OCI-LY1 (cell line): ENCODE measurements at regions not wholly inside any gene's neighbourhood (a gene's known extent, or its start where the extent isn't known, plus 50 kb on each side); places are given as distances from the start of the nearest gene placed in this dataset.

Source experiments
- H2AFZ ChIP-seq: fragments of 200-600 bp; sonication (generic), shearing (Covaris generic); 2 replicates; pipeline ENCODE4 v1.6.0; 2014; ENCODE audit warnings: antibody characterized with exemption, mild to moderate bottlenecking, low read length
- H3F3A ChIP-seq: fragments of 200-600 bp; sonication (generic), shearing (Covaris generic); 2 replicates; pipeline ENCODE4 v1.6.0; 2014; ENCODE audit warnings: mild to moderate bottlenecking, antibody characterized with exemption, low read length, moderate library complexity; ENCODE audit not compliant: insufficient read depth
- H3K27ac ChIP-seq: fragments of 200-600 bp; sonication (generic); 2 replicates; pipeline ENCODE4 v1.5.1; 2014; ENCODE audit warnings: low read length, mixed run types, mild to moderate bottlenecking, low read depth; ENCODE audit not compliant: poor library complexity, severe bottlenecking
- H3K27me3 ChIP-seq: fragments of 200-600 bp; sonication (generic); 2 replicates; pipeline ENCODE4 v1.6.0; 2014; ENCODE audit warnings: antibody characterized with exemption, mild to moderate bottlenecking, low read length, moderate library complexity; ENCODE audit not compliant: insufficient read depth
- H3K36me3 ChIP-seq: fragments of 200-600 bp; sonication (generic); 2 replicates; pipeline ENCODE4 v1.6.1; 2014; ENCODE audit warnings: mild to moderate bottlenecking, antibody characterized with exemption, low read length, moderate library complexity, mixed read lengths; ENCODE audit not compliant: insufficient read depth
- H3K4me1 ChIP-seq: fragments of 200-600 bp; sonication (generic); 2 replicates; pipeline ENCODE4 v1.5.1; 2014; ENCODE audit warnings: mild to moderate bottlenecking, low read length, moderate library complexity; ENCODE audit not compliant: insufficient read depth, severe bottlenecking
- H3K4me2 ChIP-seq: fragments of 200-600 bp; sonication (generic), shearing (Covaris generic); 2 replicates; pipeline ENCODE4 v1.6.1; 2014; ENCODE audit warnings: low read length
- H3K4me3 ChIP-seq: fragments of 200-600 bp; sonication (generic); 2 replicates; pipeline ENCODE4 v1.5.1; 2014; ENCODE audit warnings: low read length, low read depth, mild to moderate bottlenecking, mixed read lengths; ENCODE audit not compliant: poor library complexity, severe bottlenecking
- H3K79me2 ChIP-seq: fragments of 200-600 bp; shearing (Covaris generic); 2 replicates; pipeline ENCODE4 v1.6.1; 2016; ENCODE audit warnings: mixed run types, low read length, mixed read lengths; ENCODE audit not compliant: insufficient read depth
- H3K9ac ChIP-seq: fragments of 200-600 bp; sonication (generic), shearing (Covaris generic); 2 replicates; pipeline ENCODE4 v1.6.1; 2014; ENCODE audit warnings: mild to moderate bottlenecking, low read length, mixed read lengths
- H3K9me2 ChIP-seq: fragments of 200-600 bp; sonication (generic), shearing (Covaris generic); 2 replicates; pipeline ENCODE4 v1.6.1; 2014; ENCODE audit warnings: low read depth, mild to moderate bottlenecking, low read length, mixed read lengths
- H3K9me3 ChIP-seq: fragments of 200-600 bp; shearing (Covaris generic); 2 replicates; pipeline ENCODE4 v1.6.1; 2014; ENCODE audit warnings: low read length, mixed read lengths
- H4K20me1 ChIP-seq: fragments of 200-600 bp; sonication (generic), shearing (Covaris generic); 2 replicates; pipeline ENCODE4 v1.6.0; 2016; ENCODE audit warnings: mild to moderate bottlenecking, low read length; ENCODE audit not compliant: insufficient read depth
- EZH2 ChIP-seq: fragments of 200-600 bp; sonication (generic), shearing (Covaris generic); IDR thresholded peaks from 2 replicates; pipeline ENCODE4 v1.8.0; 2017; ENCODE audit warnings: borderline replicate concordance, mixed run types, mild to moderate bottlenecking, antibody characterized with exemption, low read length, moderate library complexity, mixed read lengths
- TF ChIP-seq, protein P1 (sequence below): fragments of 200-600 bp; sonication (generic), shearing (Covaris generic); IDR thresholded peaks from 2 replicates; pipeline ENCODE4 v1.5.1; 2017; ENCODE audit warnings: mild to moderate bottlenecking, antibody characterized with exemption, low read length, moderate library complexity, mixed read lengths

DNA sequence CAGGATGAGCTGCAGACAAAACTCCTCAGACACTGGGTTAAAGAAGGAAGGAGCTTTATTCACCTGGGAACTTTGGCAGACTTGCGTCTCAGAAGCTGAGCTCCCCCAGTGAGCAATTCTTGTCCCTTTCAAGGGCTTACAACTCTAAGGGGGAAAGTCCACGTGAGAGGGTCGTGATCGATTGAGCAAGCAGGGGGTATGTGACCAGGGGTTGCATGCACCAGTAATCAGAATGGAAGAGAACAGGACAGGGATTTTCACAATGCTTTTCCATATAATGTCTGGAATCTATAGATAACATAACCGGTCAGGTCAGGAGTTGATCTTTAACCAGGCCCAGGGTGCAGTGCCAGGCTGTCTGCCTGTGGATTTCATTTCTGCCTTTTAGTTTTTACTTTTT, 202.8 kb upstream of the MRPS30 start:
- Histone ChIP-seq H3K36me3 (no peaks in the 10 kb centered on the region), H3K4me1 (no peaks in the 10 kb centered on the region), H3K9me3 (no peaks in the 10 kb centered on the region), H2AFZ (no peak overlapping the region), H4K20me1 (no peaks in the 10 kb centered on the region), H3F3A (no peaks in the 10 kb centered on the region), H3K27ac (no peak overlapping the region), H3K27me3 (no peaks in the 10 kb centered on the region), H3K4me2 (no peak overlapping the region), H3K9me2 (no peaks in the 10 kb centered on the region), H3K9ac (no peak overlapping the region), H3K4me3 (no peak overlapping the region), H3K79me2 (no peaks in the 10 kb centered on the region)
- TF ChIP-seq, protein P1, sequence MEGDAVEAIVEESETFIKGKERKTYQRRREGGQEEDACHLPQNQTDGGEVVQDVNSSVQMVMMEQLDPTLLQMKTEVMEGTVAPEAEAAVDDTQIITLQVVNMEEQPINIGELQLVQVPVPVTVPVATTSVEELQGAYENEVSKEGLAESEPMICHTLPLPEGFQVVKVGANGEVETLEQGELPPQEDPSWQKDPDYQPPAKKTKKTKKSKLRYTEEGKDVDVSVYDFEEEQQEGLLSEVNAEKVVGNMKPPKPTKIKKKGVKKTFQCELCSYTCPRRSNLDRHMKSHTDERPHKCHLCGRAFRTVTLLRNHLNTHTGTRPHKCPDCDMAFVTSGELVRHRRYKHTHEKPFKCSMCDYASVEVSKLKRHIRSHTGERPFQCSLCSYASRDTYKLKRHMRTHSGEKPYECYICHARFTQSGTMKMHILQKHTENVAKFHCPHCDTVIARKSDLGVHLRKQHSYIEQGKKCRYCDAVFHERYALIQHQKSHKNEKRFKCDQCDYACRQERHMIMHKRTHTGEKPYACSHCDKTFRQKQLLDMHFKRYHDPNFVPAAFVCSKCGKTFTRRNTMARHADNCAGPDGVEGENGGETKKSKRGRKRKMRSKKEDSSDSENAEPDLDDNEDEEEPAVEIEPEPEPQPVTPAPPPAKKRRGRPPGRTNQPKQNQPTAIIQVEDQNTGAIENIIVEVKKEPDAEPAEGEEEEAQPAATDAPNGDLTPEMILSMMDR, result no peak
- no peak for TF ChIP-seq EZH2

GRCh38 chr5:44603496-44604272, 205.1 kb upstream of the MRPS30 start:
- Histone ChIP-seq H2AFZ (no peak overlapping the region), H3K4me3 (no peak overlapping the region), H3F3A (no peaks in the 10 kb centered on the region), H3K79me2 (no peaks in the 10 kb centered on the region), H3K9me3 (no peaks in the 10 kb centered on the region), H3K4me1 (no peaks in the 10 kb centered on the region), H3K27me3 (no peaks in the 10 kb centered on the region), H3K9me2 (no peaks in the 10 kb centered on the region), H3K36me3 (no peaks in the 10 kb centered on the region), H3K4me2 (no peak overlapping the region), H3K27ac (no peak overlapping the region), H3K9ac (no peak overlapping the region), H4K20me1 (no peaks in the 10 kb centered on the region)
- no peak for TF ChIP-seq EZH2
- TF ChIP-seq, protein P1, result peak; percentile 38; the same call in 1 of the 2 replicates

DNA sequence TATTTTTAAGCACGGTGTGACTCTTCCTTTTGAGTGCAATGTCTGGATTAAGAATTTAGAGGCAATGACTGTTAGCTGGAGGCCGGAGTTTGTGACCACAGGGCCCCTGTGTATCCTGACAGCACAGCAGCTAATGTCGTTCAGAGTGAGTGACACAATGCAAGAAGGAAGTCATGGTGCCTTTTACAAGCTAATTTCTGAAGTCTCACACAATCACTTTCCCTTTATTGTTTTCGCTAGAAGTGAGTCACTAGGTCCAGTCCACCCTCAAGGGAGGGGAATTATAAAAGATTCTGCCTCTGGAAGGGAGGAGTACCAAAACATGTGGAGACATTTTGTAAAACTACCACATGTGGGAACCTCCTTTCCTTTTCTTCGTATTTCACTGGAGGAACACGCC, 185.5 kb upstream of the FGF10 start:
- H3F3A ChIP-seq, result no peaks in the 10 kb centered on the region
- no peaks in the 10 kb centered on the region for H3K79me2 ChIP-seq
- H3K9me3 ChIP-seq, result no peaks in the 10 kb centered on the region
- no peaks in the 10 kb centered on the region for H4K20me1 ChIP-seq
- no peak overlapping the region for H3K27ac ChIP-seq
- H2AFZ ChIP-seq, result no peak overlapping the region
- no peaks in the 10 kb centered on the region for H3K4me1 ChIP-seq
- H3K4me2 ChIP-seq, result no peak overlapping the region
- no peaks in the 10 kb centered on the region for H3K36me3 ChIP-seq
- no peak for TF ChIP-seq EZH2
- TF ChIP-seq, protein P1, result no peak
- no peak overlapping the region for H3K9ac ChIP-seq
- no peaks in the 10 kb centered on the region for H3K9me2 ChIP-seq
- H3K4me3 ChIP-seq, result no peak overlapping the region
- no peaks in the 10 kb centered on the region for H3K27me3 ChIP-seq
